HUDEP-2 (cell line): ENCODE measurements at regions not wholly inside any gene's neighbourhood (a gene's known extent, or its start where the extent isn't known, plus 50 kb on each side); places are given as distances from the start of the nearest gene placed in this dataset.
A peak's percentile ranks its signal among the peaks of the same experiment; 100 is the strongest.

Experiments
- DNase-seq, 76 experiments: peaks; one replicate each; lab custom pipeline; 2025; ENCODE audit not compliant: unreplicated experiment in 76 of 76; lab: John Stamatoyannopoulos, UW

DNA sequence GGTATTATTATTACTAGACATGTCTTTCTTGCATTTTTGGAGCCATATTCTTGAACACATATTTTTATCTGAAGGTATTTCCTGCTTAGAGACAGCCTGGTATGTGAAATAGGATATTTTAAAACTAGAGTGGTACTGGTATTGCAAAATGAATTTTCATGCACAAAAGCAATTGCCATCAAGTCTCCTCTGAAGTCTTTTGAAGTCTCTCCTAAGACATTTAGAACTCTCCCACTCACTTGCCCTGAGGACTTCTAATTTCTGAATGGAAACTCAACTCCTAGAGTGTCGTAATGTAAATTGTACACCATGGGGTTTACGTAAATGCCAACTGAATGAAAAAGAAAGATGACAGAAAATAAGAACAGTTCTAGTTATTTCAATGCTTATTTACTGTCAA, 967.0 kb downstream of the DCDC2C start:
- no peak for DNase-seq

DNA sequence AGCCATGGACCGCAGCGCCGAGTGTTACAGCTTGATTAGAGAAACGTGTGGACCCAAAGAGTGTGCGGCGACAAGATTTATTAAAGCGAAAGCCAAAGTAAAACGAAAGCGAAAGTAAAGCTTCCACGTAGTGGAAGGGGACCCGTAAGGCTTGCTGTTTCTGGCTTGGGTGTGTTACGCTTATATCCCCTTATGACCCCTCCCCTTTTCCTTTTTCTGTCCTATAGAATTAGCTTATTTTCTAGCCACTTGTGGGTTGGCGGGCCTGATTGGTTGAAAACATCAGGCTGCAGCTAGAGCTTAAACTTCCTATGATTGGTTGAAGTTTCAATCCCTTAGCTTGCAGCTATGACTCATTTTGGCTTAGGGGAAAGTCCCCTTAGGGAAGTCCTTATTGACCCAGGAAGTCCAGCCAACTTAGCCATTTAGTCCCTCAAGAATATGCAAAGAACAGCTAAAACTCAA, 969.7 kb downstream of the DCDC2C start:
- no peak for DNase-seq

DNA sequence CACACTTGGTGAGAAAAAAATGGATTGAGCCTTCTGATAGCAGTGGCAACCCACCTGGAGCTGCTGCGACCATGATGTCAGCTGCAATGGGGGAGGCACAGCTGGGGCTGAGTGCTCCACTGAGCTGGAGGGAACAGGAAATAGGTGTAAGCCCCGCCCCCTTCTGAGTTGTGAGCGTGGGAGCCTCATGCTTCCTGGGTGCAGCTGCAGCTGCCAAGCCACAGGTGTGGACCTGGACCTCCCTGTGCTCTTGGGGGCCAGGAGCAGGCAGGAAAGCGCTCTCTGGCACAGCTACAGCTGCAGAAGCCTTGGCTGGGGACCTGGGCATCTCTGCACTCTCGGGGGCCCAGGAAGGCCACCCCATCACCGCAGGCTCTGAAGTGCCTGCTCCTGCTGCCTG, 970.6 kb downstream of the DCDC2C start:
- no peak for DNase-seq

DNA sequence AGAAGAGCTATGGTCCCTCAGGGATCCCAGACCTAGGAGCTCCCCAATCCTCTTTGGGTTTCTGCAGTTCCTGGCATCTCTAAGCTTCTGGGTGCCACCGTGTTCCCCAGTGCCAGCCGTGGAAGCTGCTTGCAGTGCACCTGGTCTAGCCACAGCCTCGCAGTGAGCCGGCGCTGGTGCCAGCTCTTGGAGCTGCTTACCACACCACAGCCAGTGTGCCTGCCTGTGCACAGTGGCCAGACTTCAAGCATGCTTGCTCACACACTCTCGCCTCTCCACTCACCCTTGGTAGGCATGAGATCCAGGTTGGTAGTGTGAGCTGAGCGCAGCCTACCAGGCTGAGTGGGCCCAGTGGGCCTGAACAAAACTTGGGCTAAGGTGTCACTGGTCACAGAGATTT, 971.9 kb downstream of the DCDC2C start:
- no peak for DNase-seq

DNA sequence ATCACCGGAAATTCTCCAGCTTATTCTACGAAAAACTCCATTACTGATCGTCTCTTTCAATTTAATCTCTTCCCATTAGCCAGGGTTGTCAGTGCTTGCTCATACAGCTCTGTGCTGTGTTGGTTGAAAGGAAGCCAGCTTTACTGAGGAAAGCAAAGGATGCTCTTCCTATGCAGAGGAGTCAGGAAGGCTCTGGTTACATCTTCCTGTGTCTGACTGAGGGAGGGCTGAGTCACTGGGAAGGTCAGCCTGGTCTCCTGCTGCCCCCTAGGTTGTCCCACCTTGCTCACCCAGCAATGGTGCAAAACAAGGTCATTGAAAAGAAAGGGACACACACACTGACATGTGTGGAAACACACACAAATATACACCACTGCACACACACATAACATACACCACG, 975.6 kb downstream of the DCDC2C start:
- no peak for DNase-seq

DNA sequence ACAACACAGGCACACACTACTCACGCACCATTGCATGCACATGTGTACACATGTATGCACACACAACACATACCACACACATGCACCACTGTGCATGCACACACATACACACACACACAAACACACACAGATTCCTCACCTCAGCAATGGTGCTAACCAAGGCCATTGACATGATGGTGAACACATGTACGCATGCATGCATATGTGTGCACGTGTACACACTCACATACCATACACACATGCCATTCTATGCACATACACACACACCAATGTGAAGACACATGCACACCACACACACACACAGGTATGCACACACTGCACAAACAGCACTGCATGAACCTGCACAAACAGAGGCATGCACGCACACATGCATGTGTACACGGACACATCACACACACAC, 976.0 kb downstream of the DCDC2C start:
- no peak for DNase-seq

DNA sequence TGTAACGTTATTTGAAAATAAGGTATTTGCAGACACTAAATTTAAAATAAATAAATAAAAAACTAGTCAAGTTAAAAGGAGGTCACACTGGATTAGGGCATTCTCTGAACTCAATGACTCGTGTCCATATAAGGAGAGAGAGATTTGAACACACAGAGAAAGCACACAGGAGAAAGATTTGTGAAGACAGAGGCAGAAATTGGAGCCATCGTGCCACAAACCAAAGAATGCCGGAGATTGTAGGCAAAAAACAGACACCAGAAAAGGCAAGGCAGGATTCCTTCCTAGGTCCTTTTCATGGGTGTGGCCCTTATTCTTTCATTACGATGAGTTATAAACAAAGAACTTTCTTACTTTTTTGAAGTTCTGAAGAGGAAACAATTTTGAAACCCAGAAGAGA, 981.5 kb downstream of the DCDC2C start:
- DNase-seq, result no peak

DNA sequence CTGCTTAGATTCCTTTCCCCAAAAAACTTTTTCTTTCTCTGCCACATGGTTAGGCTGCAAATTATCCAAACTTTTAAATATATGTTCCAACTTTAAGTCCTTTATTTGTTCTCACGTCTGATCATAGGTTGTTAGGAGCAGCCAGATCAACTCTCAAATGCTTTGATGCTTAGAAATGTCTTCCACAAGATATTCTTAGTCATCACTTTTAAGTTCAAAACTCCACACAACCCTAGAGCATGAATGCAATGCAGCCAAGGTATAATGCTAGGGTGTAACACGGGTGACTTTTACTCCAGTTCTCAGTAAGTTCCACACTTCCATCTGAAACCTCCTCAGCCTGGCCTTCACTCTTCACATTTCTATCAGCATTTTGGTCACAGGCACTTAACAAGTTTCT, 987.5 kb downstream of the DCDC2C start:
- DNase-seq, result no peak

DNA sequence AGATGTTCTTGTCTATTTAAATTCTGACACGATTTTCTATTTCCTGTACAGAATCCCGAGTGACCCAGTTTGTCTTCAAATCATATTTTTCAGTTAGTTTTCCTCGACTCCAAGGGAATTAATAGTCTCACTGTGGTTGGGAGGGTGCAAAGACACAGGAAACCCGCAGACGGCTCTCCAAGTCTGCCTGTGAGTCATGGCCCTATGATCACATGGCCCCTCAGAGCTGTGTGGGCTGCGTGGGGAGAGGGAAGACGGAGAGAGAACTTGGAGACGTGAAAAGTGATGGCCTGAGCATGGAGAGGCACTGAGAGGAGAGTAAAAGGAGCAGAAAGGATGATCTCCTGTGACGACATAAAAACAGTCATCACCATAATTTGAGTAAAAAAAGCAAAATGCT, 989.9 kb downstream of the DCDC2C start:
- peak in 5 of 76 experiments; percentile 5 to 52 (median 16) for DNase-seq

DNA sequence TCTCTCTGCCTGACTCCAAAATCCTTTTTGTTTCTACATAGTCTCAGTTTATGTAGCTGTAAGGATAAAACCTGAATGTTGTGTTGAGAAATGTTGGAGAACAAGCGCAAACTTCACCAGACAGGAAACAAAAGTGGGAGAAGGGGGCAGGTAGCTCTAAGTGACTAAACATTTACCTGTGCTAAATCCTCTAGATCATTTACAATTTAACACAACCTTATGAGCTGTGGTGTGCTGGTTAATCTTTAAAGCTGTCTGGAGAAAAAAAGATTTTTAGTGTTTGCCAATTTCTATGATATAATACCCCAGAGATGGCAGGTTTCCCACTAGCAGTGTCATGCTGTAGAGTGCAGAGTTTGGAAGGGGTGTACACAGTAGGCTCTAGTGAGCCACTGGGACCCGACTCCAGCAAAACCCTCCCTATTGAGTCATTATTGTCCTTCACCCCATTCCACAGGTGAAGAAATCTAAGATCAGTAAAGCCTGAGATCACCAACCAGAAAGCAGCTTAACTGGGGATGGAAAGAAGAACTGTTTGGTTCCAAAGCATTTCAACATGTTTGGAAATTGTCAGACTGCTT, 992.0 kb downstream of the DCDC2C start:
- DNase-seq, result no peak

DNA sequence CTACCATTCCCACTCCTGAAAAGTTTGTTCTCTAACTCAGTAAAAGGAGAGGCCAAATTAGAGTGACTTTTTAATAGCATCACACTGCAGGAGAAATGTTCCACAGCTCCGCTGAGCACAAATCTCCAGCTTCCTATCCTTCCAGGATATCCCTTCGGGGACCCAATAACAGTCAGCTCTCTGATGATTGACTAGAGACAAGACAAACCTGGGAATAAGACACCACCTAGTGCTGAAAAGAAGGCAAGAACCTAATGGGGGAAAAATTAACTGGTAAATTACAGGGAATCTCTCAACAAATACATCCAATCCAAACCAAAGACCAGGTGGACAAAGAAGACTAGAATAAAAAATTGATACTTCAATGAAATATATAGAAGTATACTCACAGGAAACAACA, 977.1 kb upstream of the SOX11 start:
- DNase-seq, result peak in 4 of 76 experiments; percentile 3 to 29 (median 8)

DNA sequence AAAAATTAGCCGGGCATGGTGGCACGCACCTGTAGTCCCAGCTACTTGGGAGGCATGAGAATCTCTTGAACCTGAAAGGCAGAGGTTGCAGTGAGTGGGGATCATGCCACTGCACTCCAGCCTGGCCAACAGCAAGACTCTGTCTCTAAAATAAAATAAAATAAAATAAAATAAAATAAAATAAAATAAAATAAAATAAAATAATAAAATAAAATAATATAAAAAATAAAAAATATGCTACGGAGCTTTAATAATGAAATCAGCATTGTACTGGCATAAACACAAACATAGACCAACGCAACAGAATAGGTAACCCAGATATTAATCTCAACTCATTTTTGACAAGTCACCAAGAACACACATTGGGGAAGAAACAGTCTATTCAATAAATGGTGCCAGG, 973.4 kb upstream of the SOX11 start:
- no peak for DNase-seq

DNA sequence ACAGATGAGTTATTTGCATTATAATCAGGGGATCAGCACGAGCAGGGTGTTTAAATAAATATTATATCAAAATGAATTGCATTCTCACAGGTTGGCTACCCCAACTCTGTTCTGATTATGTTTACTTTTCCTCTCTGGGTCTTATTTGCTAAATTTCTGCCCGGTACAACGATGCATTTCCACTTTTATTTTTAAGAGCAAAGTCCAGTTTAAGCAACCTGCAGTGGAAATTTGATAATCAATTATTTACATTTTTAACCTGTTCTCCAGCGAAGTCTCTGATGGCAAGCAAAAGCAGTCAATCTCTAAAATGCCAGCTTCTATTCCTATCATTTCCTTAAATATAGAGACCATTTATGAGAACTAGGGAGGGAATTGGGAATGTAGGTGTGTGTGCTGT, 966.6 kb upstream of the SOX11 start:
- DNase-seq, result no peak

DNA sequence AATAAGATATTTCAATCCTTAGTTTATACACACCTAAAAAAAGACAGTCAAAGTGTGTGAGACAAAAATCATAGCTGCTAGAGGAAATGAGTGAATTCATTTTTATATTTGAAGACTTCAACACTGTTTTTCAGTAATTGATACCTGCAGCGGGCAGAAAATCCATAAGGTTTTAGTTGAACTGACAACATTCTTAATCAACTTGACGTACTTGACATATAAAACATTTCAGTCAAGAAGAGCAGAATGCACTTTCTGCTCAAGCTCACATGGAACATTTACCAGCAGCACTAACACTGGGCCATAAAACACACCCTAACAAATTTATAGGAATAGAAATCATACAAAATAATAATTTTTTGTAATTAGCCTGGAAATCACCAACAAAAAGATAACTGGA, 959.6 kb upstream of the SOX11 start:
- DNase-seq, result no peak

DNA sequence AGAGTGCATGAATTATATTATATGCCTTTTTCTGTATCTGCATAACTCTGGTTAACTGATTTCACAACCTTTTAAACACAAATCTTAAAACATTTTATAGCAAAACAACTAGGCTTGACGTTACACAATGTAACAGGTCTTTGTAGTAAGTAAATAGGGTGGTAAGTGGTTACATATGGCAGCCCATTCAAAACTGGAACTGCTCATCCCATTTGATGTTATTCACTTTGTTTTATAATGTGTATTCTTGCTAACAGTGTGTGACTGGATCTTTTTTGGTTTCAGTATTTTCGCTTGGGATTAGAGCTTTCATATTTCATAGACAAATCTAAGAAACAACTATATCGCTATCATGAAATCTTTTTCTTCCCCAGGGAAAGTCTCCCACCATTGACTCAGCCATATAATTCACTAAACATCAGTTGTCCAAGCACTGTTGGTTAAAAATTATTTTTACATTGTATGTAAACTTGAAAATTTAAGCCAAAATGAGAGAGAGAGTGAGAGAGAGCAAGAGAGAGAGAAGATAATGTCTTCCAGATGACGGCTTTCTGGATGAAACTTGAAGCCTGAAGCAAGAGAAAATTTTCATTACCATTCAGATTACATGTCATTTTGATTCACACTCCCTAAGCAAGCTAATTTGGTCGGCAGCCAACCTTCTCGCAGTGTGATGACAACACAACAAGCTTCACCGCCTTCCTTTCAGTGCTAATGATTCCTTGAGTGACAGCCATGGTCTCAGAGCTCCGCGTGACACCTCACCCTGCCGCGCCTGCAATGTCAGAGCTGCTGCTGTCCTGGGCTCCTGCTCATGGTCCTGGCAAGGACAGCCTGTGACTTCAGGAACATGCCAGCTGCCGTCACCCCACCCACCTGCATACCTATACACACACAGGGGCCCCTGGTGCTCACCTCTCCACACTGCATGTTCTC, 946.9 kb upstream of the SOX11 start:
- peak in 1 of 76 experiments; percentile 1 for DNase-seq

DNA sequence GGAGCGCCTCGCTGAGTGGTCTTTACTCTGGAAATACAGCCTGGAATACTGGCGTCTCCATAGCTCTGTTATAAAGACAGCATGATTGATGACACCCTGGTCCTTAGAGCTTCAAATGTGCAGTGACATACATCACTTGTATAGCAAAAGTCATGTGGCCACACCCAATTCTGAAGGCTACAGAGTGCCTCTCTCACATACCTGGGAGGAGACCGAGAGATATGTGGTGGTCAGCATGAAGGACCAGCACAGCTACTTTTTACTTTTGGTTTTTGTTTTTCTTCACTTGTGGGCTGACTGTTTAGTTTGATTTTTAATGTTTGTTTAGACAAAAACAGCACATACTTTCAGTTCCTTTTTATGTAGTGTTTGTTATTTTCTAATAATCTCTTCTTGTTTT, 938.5 kb upstream of the SOX11 start:
- DNase-seq, result no peak

DNA sequence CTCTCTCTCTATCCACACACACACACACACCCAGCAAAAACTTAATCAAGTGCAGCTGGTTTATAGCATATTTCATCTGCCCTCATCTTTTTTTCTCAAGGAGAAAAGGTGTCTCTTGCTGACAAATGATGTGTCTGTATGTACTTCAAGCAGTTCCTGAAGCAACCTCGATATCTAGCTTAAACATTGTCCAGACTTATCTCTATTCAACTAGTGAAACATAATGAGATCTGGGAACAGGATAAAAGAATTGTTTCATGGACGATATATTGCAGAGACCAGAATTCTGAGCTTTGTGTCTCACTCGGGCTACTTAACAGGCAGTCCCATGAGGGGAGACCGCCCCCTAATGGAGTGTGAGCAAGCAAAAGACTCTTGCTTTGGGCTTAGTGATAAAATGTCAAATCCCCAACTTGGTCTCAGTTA, 929.2 kb upstream of the SOX11 start:
- peak in 6 of 76 experiments; percentile 1 to 38 (median 9) for DNase-seq

DNA sequence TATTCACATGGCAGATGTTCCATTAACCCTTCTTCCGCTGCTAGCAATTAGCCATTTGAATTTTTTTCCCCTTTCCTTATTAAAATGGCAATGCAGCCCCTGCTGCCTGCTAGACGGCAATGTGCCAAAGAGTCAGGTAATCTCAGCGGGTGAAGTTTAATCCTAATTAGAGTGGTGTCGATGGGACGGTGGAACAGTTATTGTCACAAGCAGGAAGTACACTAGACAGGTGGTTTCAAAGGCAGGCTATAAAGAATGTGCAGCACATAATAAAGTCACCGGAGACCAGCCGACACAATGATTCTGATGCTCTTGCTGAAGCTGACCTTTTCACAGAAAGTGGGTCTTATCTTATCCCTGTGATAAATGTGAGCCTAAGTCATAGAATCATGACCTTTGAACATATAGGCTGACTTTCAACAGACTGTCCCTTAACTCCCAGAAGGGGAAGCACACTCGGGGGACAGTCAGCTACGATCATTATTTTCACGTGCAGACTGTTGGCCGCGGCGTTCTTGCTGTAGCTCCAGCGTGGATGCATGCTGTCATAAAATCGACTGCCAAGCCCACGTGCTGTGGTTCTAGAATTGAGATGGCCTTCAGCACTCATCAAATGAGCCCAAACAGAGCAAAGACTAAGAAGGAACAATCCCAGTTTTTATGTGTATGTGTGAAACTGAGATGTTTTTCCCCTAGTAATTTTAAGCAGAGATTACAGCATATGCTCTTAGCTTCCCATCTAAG, 926.2 kb upstream of the SOX11 start:
- no peak for DNase-seq

DNA sequence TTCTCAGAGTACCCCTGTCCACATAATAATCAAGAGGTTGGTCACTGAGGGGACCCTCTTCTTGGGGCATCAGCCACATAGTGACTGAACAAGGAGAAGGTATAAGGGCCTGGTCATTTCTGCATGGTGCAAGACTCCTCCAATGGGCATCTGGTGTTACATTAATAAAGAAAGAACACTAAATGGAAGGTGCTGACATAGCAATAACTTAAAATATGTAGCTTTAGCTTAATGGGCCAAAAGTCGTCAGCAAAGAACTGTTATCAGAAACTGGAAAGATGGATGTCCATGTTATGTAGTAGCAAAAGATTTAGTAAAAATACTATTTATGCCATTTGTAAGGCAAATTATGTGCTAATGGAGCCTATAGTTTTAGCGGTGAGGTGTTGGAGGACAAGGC, 916.5 kb upstream of the SOX11 start:
- DNase-seq, result no peak

DNA sequence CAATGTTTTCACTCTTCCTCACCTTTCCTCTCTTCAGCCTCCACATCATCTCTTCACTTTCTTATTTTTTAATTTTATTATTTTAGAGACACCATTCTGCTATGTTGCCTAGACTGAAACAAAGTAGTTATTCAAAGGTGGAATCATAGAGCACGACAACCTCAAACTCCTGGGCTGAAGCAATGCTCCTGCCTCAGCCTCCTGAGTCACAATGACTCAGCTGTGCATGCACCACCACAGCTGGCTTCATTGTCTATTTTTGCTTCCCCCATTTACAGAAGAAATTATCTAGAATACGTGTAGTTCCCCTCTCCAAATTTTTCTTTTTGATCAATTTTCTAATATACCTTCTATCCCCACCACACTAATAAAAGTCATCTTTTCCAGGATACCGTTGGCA, 911.5 kb upstream of the SOX11 start:
- no peak for DNase-seq

DNA sequence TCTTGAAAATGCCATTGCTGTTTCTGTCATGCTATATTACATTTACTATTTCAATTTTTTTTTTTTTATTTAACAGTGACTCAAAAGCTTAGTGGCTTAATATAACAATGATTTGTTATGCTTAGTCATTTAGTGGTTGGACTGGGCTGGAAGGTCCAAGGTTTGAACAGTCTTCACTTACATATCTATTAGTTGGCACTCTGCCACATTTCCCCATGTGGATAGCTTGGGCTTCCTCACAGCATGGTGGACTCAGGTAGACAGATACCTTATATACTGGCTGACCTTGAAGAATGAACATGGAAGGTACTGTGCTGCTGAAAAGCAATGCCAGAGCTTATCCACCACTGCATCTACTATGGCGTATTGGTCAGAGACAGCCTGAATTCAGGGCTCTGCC, 909.5 kb upstream of the SOX11 start:
- no peak for DNase-seq
